Duodenal mucosa (tissue), 2 donors: ENCODE measurements at regions not wholly inside any gene's neighbourhood (a gene's known extent, or its start where the extent isn't known, plus 50 kb on each side); places are given as distances from the start of the nearest gene placed in this dataset.

Experiments
- H3K27ac ChIP-seq: one replicate; pipeline ENCODE4 v1.7.0; 2013; ENCODE audit warnings: low read depth, low read length
- H3K27me3 ChIP-seq, 2 donors: one replicate each; pipeline ENCODE4 v1.7.0; 2013; ENCODE audit warnings: low read length in 2 of 2, control low read depth in 1 of 2; ENCODE audit not compliant: insufficient read depth in 2 of 2, control insufficient read depth in 1 of 2
- H3K36me3 ChIP-seq, 2 donors: one replicate each; pipeline ENCODE4 v1.7.0; 2013; ENCODE audit warnings: low read length in 2 of 2, control low read depth in 1 of 2; ENCODE audit not compliant: insufficient read depth in 2 of 2, control insufficient read depth in 1 of 2
- H3K4me1 ChIP-seq, 2 donors: one replicate each; pipeline ENCODE4 v1.7.0; 2013; ENCODE audit warnings: low read length in 2 of 2, control low read depth in 1 of 2; ENCODE audit not compliant: insufficient read depth in 2 of 2, control insufficient read depth in 1 of 2
- H3K4me3 ChIP-seq, 2 donors: one replicate each; pipeline ENCODE4 v1.7.0; 2013; ENCODE audit warnings: low read length in 2 of 2, low read depth in 1 of 2
- H3K9ac ChIP-seq, 2 donors: one replicate each; pipeline ENCODE4 v1.7.0; 2013; ENCODE audit warnings: low read length in 2 of 2, low read depth in 1 of 2
- H3K9me3 ChIP-seq, 2 donors: one replicate each; pipeline ENCODE4 v1.7.0; 2013; ENCODE audit warnings: low read length in 2 of 2, control low read depth in 1 of 2; ENCODE audit not compliant: control insufficient read depth in 1 of 2

GRCh38 chr2:64780041-64780440 is 126.3 kb upstream of the SERTAD2 start:
- no peaks in the 10 kb centered on the region for H3K4me1 ChIP-seq
- no peak overlapping the region for H3K9ac ChIP-seq
- H3K36me3 ChIP-seq: no peaks in the 10 kb centered on the region
- H3K27ac ChIP-seq: no peak overlapping the region
- no peak overlapping the region for H3K4me3 ChIP-seq
- H3K9me3 ChIP-seq: peaks cover 0 to 2% of the 10 kb centered on the region in 2 donors
- H3K27me3 ChIP-seq: no peaks in the 10 kb centered on the region

- H3K4me1 ChIP-seq: no peaks in the 10 kb centered on the region
- no peaks in the 10 kb centered on the region for H3K36me3 ChIP-seq
- no peak overlapping the region for H3K4me3 ChIP-seq
- no peaks in the 10 kb centered on the region for H3K9me3 ChIP-seq
- H3K27ac ChIP-seq: no peak overlapping the region
- no peak overlapping the region for H3K9ac ChIP-seq
- H3K27me3 ChIP-seq: no peaks in the 10 kb centered on the region
Observed at GRCh38 chr2:64781711-64782390, 128.1 kb upstream of the SERTAD2 start.

- Histone ChIP-seq H3K27ac (no peak overlapping the region), H3K4me3 (no peak overlapping the region), H3K27me3 (no peaks in the 10 kb centered on the region), H3K9ac (no peak overlapping the region), H3K9me3 (no peaks in the 10 kb centered on the region), H3K4me1 (no peaks in the 10 kb centered on the region), H3K36me3 (no peaks in the 10 kb centered on the region)
Observed at GRCh38 chr2:64784168-64785061, 130.7 kb upstream of the SERTAD2 start.

GRCh38 chr2:64785245-64785644 is 131.5 kb upstream of the SERTAD2 start:
- H3K36me3 ChIP-seq: no peaks in the 10 kb centered on the region
- H3K9me3 ChIP-seq: no peaks in the 10 kb centered on the region
- H3K4me1 ChIP-seq: no peaks in the 10 kb centered on the region
- H3K4me3 ChIP-seq: no peak overlapping the region
- no peaks in the 10 kb centered on the region for H3K27me3 ChIP-seq
- no peak overlapping the region for H3K9ac ChIP-seq
- no peak overlapping the region for H3K27ac ChIP-seq

- Histone ChIP-seq H3K27ac (no peak overlapping the region), H3K36me3 (no peaks in the 10 kb centered on the region), H3K4me1 (no peaks in the 10 kb centered on the region), H3K9ac (no peak overlapping the region), H3K4me3 (no peak overlapping the region), H3K27me3 (no peaks in the 10 kb centered on the region), H3K9me3 (no peaks in the 10 kb centered on the region)
Observed at GRCh38 chr2:64786343-64787018, 132.8 kb upstream of the SERTAD2 start.

GRCh38 chr2:64787019-64787365 is 133.3 kb upstream of the SERTAD2 start:
- Histone ChIP-seq H3K9ac (no peak overlapping the region), H3K27ac (no peak overlapping the region), H3K4me1 (no peaks in the 10 kb centered on the region), H3K27me3 (no peaks in the 10 kb centered on the region), H3K9me3 (no peaks in the 10 kb centered on the region), H3K36me3 (no peaks in the 10 kb centered on the region), H3K4me3 (no peak overlapping the region)

- no peaks in the 10 kb centered on the region for H3K4me1 ChIP-seq
- H3K4me3 ChIP-seq: no peak overlapping the region
- H3K9me3 ChIP-seq: no peaks in the 10 kb centered on the region
- H3K9ac ChIP-seq: no peak overlapping the region
- no peaks in the 10 kb centered on the region for H3K36me3 ChIP-seq
- no peaks in the 10 kb centered on the region for H3K27me3 ChIP-seq
- H3K27ac ChIP-seq: no peak overlapping the region
Observed at GRCh38 chr2:64787698-64788097, 134.0 kb upstream of the SERTAD2 start.

- Histone ChIP-seq H3K36me3 (no peaks in the 10 kb centered on the region), H3K4me1 (no peaks in the 10 kb centered on the region), H3K27ac (no peak overlapping the region), H3K9ac (no peak overlapping the region), H3K27me3 (no peaks in the 10 kb centered on the region), H3K4me3 (no peak overlapping the region), H3K9me3 (no peaks in the 10 kb centered on the region)
Observed at GRCh38 chr2:64789466-64790320, 136.0 kb upstream of the SERTAD2 start.

GRCh38 chr2:64792300-64792699 is 138.6 kb upstream of the SERTAD2 start:
- Histone ChIP-seq H3K36me3 (no peaks in the 10 kb centered on the region), H3K4me3 (no peak overlapping the region), H3K27me3 (peaks cover 0 to 13% of the 10 kb centered on the region in 2 donors), H3K9me3 (no peaks in the 10 kb centered on the region), H3K4me1 (no peaks in the 10 kb centered on the region), H3K9ac (no peak overlapping the region), H3K27ac (no peak overlapping the region)
